OCI-LY7 (cell line): ENCODE measurements at regions not wholly inside any gene's neighbourhood (a gene's known extent, or its start where the extent isn't known, plus 50 kb on each side); places are given as distances from the start of the nearest gene placed in this dataset.

ENCODE experiments used
- BruUV-seq: library from RNA; stranded (reverse); fragments of 400-500 nt; replicated peaks from 2 replicates; lab custom pipeline; 2021; lab: Mats Ljungman, UMichigan
- CTCF ChIA-PET: fragments of 300-600 bp; sonication (Branson Sonifier 250); formaldehyde crosslinking; loops from one replicate; lab custom pipeline; 2022; ENCODE audit warnings: antibody characterized with exemption; ENCODE audit not compliant: unreplicated experiment; lab: Charles Lee
- POLR2A ChIA-PET: fragments of 300-600 bp; sonication (Branson Sonifier 250); formaldehyde crosslinking; loops from one replicate; lab custom pipeline; 2022; ENCODE audit warnings: antibody characterized with exemption; lab: Charles Lee
- DNase-seq: peaks from one replicate; pipeline ENCODE4 v3.0.0-alpha.2; 2015; ENCODE audit warnings: low spot score
- H2AFZ ChIP-seq: fragments of 200-600 bp; sonication (generic), shearing (Covaris generic); 2 replicates; pipeline ENCODE4 v1.6.1; 2014; ENCODE audit warnings: mild to moderate bottlenecking, antibody characterized with exemption, low read length, moderate library complexity
- H3K27ac ChIP-seq: fragments of 200-600 bp; sonication (generic); 2 replicates; pipeline ENCODE4 v1.5.1; 2014; ENCODE audit warnings: mixed run types, low read depth, mild to moderate bottlenecking, moderate library complexity, low read length, inconsistent platforms; ENCODE audit not compliant: poor library complexity, severe bottlenecking
- H3K36me3 ChIP-seq: fragments of 200-600 bp; sonication (generic); 2 replicates; pipeline ENCODE4 v1.6.1; 2014; ENCODE audit warnings: mild to moderate bottlenecking, antibody characterized with exemption, low read length, moderate library complexity, mixed read lengths; ENCODE audit not compliant: insufficient read depth
- H3K4me1 ChIP-seq: fragments of 200-600 bp; sonication (generic); 2 replicates; pipeline ENCODE4 v1.5.1; 2014; ENCODE audit warnings: mild to moderate bottlenecking, low read length; ENCODE audit not compliant: insufficient read depth, poor library complexity, severe bottlenecking
- H3K4me2 ChIP-seq: fragments of 200-600 bp; sonication (generic); 2 replicates; pipeline ENCODE4 v1.6.1; 2014; ENCODE audit warnings: mild to moderate bottlenecking, low read length
- H3K4me3 ChIP-seq: fragments of 200-600 bp; sonication (generic); 2 replicates; pipeline ENCODE4 v1.5.1; 2014; ENCODE audit warnings: mild to moderate bottlenecking, low read depth, low read length; ENCODE audit not compliant: poor library complexity, severe bottlenecking
- H3K79me2 ChIP-seq: fragments of 200-600 bp; sonication (generic); 2 replicates; pipeline ENCODE4 v1.6.1; 2016; ENCODE audit warnings: low read depth, mild to moderate bottlenecking, low read length, moderate library complexity, mixed read lengths; ENCODE audit not compliant: insufficient read depth
- H3K9me2 ChIP-seq: fragments of 200-600 bp; sonication (generic); 2 replicates; pipeline ENCODE4 v1.6.1; 2016; ENCODE audit warnings: mild to moderate bottlenecking, low read length, mixed read lengths; ENCODE audit not compliant: insufficient read depth
- H3K9me3 ChIP-seq: fragments of 200-600 bp; sonication (generic); 2 replicates; pipeline ENCODE4 v1.6.1; 2014; ENCODE audit warnings: mild to moderate bottlenecking, mixed run types, low read length, mixed read lengths
- H4K20me1 ChIP-seq: fragments of 200-600 bp; sonication (generic); 2 replicates; pipeline ENCODE4 v1.6.1; 2014; ENCODE audit warnings: mild to moderate bottlenecking, antibody characterized with exemption, low read length, moderate library complexity, mixed read lengths; ENCODE audit not compliant: insufficient read depth
- CTCF ChIP-seq: fragments of 200-600 bp; sonication (generic); conservative IDR thresholded peaks from 2 replicates; pipeline ENCODE4 v1.5.1; 2014; ENCODE audit warnings: mild to moderate bottlenecking, antibody characterized with exemption, low read length, moderate library complexity, mixed read lengths
- EZH2phosphoT487 ChIP-seq: fragments of 200-600 bp; sonication (generic); IDR thresholded peaks from 2 replicates; pipeline ENCODE4 v1.6.1; 2018; ENCODE audit warnings: low read depth, borderline replicate concordance, mild to moderate bottlenecking, mixed run types, antibody characterized with exemption, low read length, moderate library complexity, mixed read lengths
- intact Hi-C: fragments of 100-400 bp; cut with micrococcal nuclease; formaldehyde crosslinking; loops from one replicate; pipeline ENCODE4 v1.10.0; 2022; ENCODE audit not compliant: unreplicated experiment

- Histone ChIP-seq H2AFZ (no peak overlapping the region), H3K4me2 (no peak overlapping the region), H3K36me3 (no peaks in the 10 kb centered on the region), H3K9me2 (no peaks in the 10 kb centered on the region), H3K9me3 (no peaks in the 10 kb centered on the region), H3K79me2 (no peaks in the 10 kb centered on the region), H3K27ac (no peak overlapping the region), H3K4me1 (no peaks in the 10 kb centered on the region), H3K4me3 (no peak overlapping the region), H4K20me1 (no peaks in the 10 kb centered on the region)
- no peak for TF ChIP-seq EZH2phosphoT487
- TF ChIP-seq CTCF: no peak
- CTCF ChIA-PET: no interaction called here
- BruUV-seq: no TSS peak
- intact Hi-C loops: no loop called here
- DNase-seq: no peak
- POLR2A ChIA-PET: no interaction called here
Observed at GRCh38 chr12:58564721-58565120, 355.6 kb downstream of the LRIG3 start.

GRCh38 chr12:58566599-58566998 is 353.7 kb downstream of the LRIG3 start:
- ChIA-PET POLR2A (no interaction called here), CTCF (no interaction called here)
- TF ChIP-seq CTCF (no peak), EZH2phosphoT487 (no peak)
- Histone ChIP-seq H3K36me3 (no peaks in the 10 kb centered on the region), H3K27ac (no peak overlapping the region), H3K4me2 (no peak overlapping the region), H3K4me1 (no peaks in the 10 kb centered on the region), H3K4me3 (no peak overlapping the region), H3K9me2 (no peaks in the 10 kb centered on the region), H3K79me2 (no peaks in the 10 kb centered on the region), H2AFZ (no peak overlapping the region), H4K20me1 (no peaks in the 10 kb centered on the region), H3K9me3 (no peaks in the 10 kb centered on the region)
- DNase-seq: no peak
- BruUV-seq: no TSS peak
- intact Hi-C loops: no loop called here

- H3K27ac ChIP-seq: no peak overlapping the region
- H4K20me1 ChIP-seq: no peaks in the 10 kb centered on the region
- intact Hi-C loops: no loop called here
- TF ChIP-seq CTCF (no peak), EZH2phosphoT487 (no peak)
- H3K4me3 ChIP-seq: no peak overlapping the region
- H3K4me2 ChIP-seq: no peak overlapping the region
- no peaks in the 10 kb centered on the region for H3K4me1 ChIP-seq
- H3K79me2 ChIP-seq: no peaks in the 10 kb centered on the region
- BruUV-seq: no TSS peak
- CTCF ChIA-PET: no interaction called here
- no peaks in the 10 kb centered on the region for H3K9me3 ChIP-seq
- no peak overlapping the region for H2AFZ ChIP-seq
- H3K9me2 ChIP-seq: no peaks in the 10 kb centered on the region
- POLR2A ChIA-PET: no interaction called here
- DNase-seq: no peak
- no peaks in the 10 kb centered on the region for H3K36me3 ChIP-seq
Observed at GRCh38 chr12:58567189-58567588, 353.1 kb downstream of the LRIG3 start.
